ENCODE measurements at regions not wholly inside any gene's neighbourhood (a gene's known extent, or its start where the extent isn't known, plus 50 kb on each side); places are given as distances from the start of the nearest gene placed in this dataset.

GRCh38 chr5:68409259-68409658 lies 193.7 kb downstream of the PIK3R1 start:
- TF ChIP-seq CTCF (conservative IDR thresholded peaks at IDR 0.05; ENCODE audit: low read depth, low read length) (no peak), EZH2 (IDR thresholded peaks at IDR 0.05; ENCODE audit: borderline replicate concordance, low read depth, low read length, poor library complexity, severe bottlenecking) (no peak)

Data from A673 (cell line).